ENCODE measurements at regions not wholly inside any gene's neighbourhood (a gene's known extent, or its start where the extent isn't known, plus 50 kb on each side); places are given as distances from the start of the nearest gene placed in this dataset.

DNA sequence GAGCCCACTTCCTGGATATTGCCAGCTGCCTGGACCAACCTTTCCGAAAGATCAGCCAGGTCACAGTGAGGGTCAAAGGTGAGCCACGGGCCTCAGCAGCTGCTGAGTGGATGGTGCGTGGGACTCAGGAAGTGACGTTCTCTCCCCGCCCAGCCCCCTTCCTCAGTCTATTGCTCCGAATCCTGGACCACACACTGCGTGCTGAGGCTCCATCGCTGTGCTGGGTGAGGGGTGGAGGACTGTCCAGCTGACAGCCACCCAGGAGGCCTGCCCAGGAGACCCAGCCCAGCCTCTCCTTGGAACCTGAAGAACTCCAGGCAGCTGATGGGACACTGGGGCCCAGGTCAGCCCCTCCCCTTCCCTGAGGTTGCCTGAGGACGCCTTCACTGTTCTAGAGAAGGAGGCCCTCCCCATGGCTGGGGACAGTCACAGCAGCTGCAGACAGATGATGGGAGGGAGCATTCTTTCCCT, 94.4 kb upstream of the CD93 start:
- TF ChIP-seq, protein P1, sequence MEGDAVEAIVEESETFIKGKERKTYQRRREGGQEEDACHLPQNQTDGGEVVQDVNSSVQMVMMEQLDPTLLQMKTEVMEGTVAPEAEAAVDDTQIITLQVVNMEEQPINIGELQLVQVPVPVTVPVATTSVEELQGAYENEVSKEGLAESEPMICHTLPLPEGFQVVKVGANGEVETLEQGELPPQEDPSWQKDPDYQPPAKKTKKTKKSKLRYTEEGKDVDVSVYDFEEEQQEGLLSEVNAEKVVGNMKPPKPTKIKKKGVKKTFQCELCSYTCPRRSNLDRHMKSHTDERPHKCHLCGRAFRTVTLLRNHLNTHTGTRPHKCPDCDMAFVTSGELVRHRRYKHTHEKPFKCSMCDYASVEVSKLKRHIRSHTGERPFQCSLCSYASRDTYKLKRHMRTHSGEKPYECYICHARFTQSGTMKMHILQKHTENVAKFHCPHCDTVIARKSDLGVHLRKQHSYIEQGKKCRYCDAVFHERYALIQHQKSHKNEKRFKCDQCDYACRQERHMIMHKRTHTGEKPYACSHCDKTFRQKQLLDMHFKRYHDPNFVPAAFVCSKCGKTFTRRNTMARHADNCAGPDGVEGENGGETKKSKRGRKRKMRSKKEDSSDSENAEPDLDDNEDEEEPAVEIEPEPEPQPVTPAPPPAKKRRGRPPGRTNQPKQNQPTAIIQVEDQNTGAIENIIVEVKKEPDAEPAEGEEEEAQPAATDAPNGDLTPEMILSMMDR (IDR thresholded peaks at IDR 0.05 in 2 of 3, conservative IDR thresholded peaks at IDR 0.05 in 1 of 3; ENCODE audit: insufficient read depth in 2 of 3, low read depth in 1 of 3, low read length in 3 of 3), result no peak
- no peak for TF ChIP-seq U2AF1 (optimal IDR thresholded peaks at IDR 0.05; ENCODE audit: low read depth, low read length)
- TF ChIP-seq ELF4 (CRISPR knock-in tag; IDR thresholded peaks at IDR 0.05), result no peak
- TF ChIP-seq KDM1A (IDR thresholded peaks at IDR 0.05), result no peak
- TF ChIP-seq ZNF12 (CRISPR knock-in tag; IDR thresholded peaks at IDR 0.05), result no peak
- TF ChIP-seq TCF7L2 (IDR thresholded peaks at IDR 0.05; ENCODE audit: low read depth, low read length), result no peak
- no peak for TF ChIP-seq CBFB (CRISPR knock-in tag; IDR thresholded peaks at IDR 0.05)
